GM19328 (cell line): ENCODE measurements at regions not wholly inside any gene's neighbourhood (a gene's known extent, or its start where the extent isn't known, plus 50 kb on each side); places are given as distances from the start of the nearest gene placed in this dataset.
"Not testable (repeated sequence)": the region's sequence is repeated elsewhere in the genome, so short reads cannot be mapped to it uniquely, and the experiment has no call there.

Experiments used
- ATAC-seq: cut with Tn5 transposase; IDR thresholded peaks from one replicate; pipeline ENCODE4 v1.9.1; 2021; ENCODE audit warnings: mild to moderate bottlenecking, moderate library complexity; ENCODE audit not compliant: unreplicated experiment

GRCh38 chr6:90463359-90463758 lies 123.5 kb downstream of the MAP3K7 start:
- no peak for ATAC-seq

- ATAC-seq = no peak
Observed at GRCh38 chr6:90462102-90462501, 124.8 kb downstream of the MAP3K7 start.

GRCh38 chr6:90461383-90461782 lies 125.5 kb downstream of the MAP3K7 start:
- no peak for ATAC-seq

GRCh38 chr6:90460051-90460450 lies 126.8 kb downstream of the MAP3K7 start:
- ATAC-seq = no peak

GRCh38 chr6:90459225-90459758 lies 127.6 kb downstream of the MAP3K7 start:
- ATAC-seq = no peak

GRCh38 chr6:90458353-90459224 lies 128.3 kb downstream of the MAP3K7 start:
- no peak for ATAC-seq

- ATAC-seq = no peak
Observed at GRCh38 chr6:90457867-90458259, 129.0 kb downstream of the MAP3K7 start.

- ATAC-seq = not testable (repeated sequence)
Observed at GRCh38 chr6:90456997-90457866, 129.6 kb downstream of the MAP3K7 start.

GRCh38 chr6:90456001-90456400 lies 130.9 kb downstream of the MAP3K7 start:
- no peak for ATAC-seq

GRCh38 chr6:90454836-90455427 lies 131.9 kb downstream of the MAP3K7 start:
- no peak for ATAC-seq

- no peak for ATAC-seq
Observed at GRCh38 chr6:90450268-90450953, 136.5 kb downstream of the MAP3K7 start.

GRCh38 chr6:90449311-90449710 lies 137.6 kb downstream of the MAP3K7 start:
- no peak for ATAC-seq

- no peak for ATAC-seq
Observed at GRCh38 chr6:90448836-90449235, 138.0 kb downstream of the MAP3K7 start.

GRCh38 chr6:90446164-90446563 lies 140.7 kb downstream of the MAP3K7 start:
- no peak for ATAC-seq

GRCh38 chr6:90445533-90446108 lies 141.3 kb downstream of the MAP3K7 start:
- ATAC-seq = no peak

GRCh38 chr6:90444160-90444714 lies 142.6 kb downstream of the MAP3K7 start:
- ATAC-seq = no peak

- no peak for ATAC-seq
Observed at GRCh38 chr6:90442366-90442765, 144.5 kb downstream of the MAP3K7 start.

- no peak for ATAC-seq
Observed at GRCh38 chr6:90440586-90441283, 144.1 kb upstream of the BACH2 start.

- ATAC-seq = no peak
Observed at GRCh38 chr6:90439586-90439985, 142.9 kb upstream of the BACH2 start.
